ENCODE measurements at regions not wholly inside any gene's neighbourhood (a gene's known extent, or its start where the extent isn't known, plus 50 kb on each side); places are given as distances from the start of the nearest gene placed in this dataset.

DNA sequence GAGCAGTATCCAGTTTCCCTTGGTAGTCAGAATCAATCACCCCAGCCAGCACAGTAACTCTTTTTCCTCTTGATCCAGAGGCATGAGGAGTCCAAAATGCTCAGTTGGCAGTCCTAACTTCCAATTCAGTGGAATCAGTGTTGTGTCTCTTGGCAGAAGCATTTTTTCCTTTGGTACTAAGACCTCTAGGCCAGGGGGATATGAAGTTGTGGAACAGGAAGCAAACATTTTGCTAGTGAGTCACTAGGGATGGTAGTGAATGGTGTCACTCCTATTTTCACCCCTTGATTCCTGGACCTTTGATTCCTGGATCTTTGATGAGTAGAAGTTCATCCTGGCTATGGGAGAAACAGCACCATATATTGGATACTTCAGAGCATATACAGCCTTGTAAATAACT is 70.5 kb upstream of the ALDH1A3 start:
- Histone ChIP-seq H3K4me3 (ENCODE audit: low read depth, low read length) (no peak overlapping the region), H3K36me3 (ENCODE audit: control insufficient read depth, insufficient read depth, low read length) (no peaks in the 10 kb centered on the region), H3K4me1 (ENCODE audit: control insufficient read depth, insufficient read depth, low read length) (no peaks in the 10 kb centered on the region), H3K9ac (ENCODE audit: low read depth, low read length) (no peak overlapping the region), H3K27me3 (ENCODE audit: control insufficient read depth, insufficient read depth, low read length) (no peaks in the 10 kb centered on the region), H3K9me3 (ENCODE audit: control insufficient read depth, insufficient read depth, low read length) (no peaks in the 10 kb centered on the region; the same call in 1 of the 2 replicates), H3K27ac (ENCODE audit: low read depth, low read length) (no peak overlapping the region)

DNA sequence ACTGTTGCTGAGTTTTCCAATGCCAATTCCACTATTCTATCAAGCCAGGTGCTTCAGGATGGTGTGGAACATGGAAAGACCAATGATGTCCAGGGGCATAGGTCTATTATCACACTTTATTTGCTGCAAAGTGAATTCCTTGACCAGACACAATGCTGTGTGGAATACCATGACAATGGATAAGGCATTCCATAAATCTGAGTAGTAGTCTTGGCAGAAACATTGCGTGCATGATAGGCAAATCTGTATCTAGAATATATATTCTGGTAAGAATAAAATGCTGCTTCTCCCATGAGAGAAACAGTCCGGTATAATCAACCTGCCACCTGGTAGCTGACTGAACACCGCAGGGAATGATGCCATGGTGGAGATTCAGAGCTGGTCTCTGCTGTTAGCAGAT is 70.0 kb upstream of the ALDH1A3 start:
- Histone ChIP-seq H3K27ac (ENCODE audit: low read depth, low read length) (no peak overlapping the region), H3K4me3 (ENCODE audit: low read depth, low read length) (no peak overlapping the region), H3K9ac (ENCODE audit: low read depth, low read length) (no peak overlapping the region), H3K27me3 (ENCODE audit: control insufficient read depth, insufficient read depth, low read length) (no peaks in the 10 kb centered on the region), H3K9me3 (ENCODE audit: control insufficient read depth, insufficient read depth, low read length) (peaks cover 2% of the 10 kb centered on the region; the same call in 1 of the 2 replicates), H3K36me3 (ENCODE audit: control insufficient read depth, insufficient read depth, low read length) (no peaks in the 10 kb centered on the region), H3K4me1 (ENCODE audit: control insufficient read depth, insufficient read depth, low read length) (no peaks in the 10 kb centered on the region)

DNA sequence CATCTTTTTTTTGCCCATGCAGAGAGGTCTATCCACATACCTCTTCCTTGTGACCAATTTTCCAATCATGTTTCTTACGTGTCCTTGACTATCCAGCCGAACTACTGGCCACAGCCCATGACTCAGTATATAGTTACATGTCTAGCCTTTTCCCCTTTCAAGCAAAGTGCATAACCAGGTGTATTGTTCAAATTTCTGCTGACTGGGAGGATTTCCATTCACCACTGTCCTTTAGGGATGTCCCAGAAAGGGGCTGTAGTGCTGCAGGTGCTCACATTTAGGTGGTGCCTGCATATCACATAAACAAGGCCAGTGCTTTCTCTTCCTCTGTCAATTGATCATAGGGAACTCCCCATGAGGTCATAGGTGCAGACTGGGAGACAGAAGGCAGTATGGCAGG is 69.4 kb upstream of the ALDH1A3 start:
- Histone ChIP-seq H3K27me3 (ENCODE audit: control insufficient read depth, insufficient read depth, low read length) (no peaks in the 10 kb centered on the region), H3K4me1 (ENCODE audit: control insufficient read depth, insufficient read depth, low read length) (no peaks in the 10 kb centered on the region), H3K27ac (ENCODE audit: low read depth, low read length) (no peak overlapping the region), H3K4me3 (ENCODE audit: low read depth, low read length) (no peak overlapping the region), H3K36me3 (ENCODE audit: control insufficient read depth, insufficient read depth, low read length) (no peaks in the 10 kb centered on the region), H3K9ac (ENCODE audit: low read depth, low read length) (no peak overlapping the region), H3K9me3 (ENCODE audit: control insufficient read depth, insufficient read depth, low read length) (peaks cover 6% of the 10 kb centered on the region)

DNA sequence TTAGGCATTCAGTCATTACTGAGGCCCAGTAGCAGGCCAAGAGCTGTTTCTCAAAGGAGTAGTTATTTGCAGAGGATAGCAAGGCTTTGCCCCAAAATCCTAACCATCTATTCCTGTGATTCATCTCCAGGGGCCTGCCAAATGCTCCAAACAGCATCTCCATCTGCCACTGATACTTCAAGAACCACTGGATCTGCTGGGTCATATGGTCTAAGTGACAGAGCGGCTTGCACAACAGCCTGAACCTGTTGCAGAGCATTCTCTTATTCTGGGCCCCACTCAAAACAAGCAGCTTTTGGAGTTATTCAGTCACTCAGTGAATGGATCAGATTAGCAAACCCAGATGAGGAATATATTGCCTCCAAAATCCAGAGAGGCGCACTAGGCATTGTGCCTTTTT is 68.8 kb upstream of the ALDH1A3 start:
- Histone ChIP-seq H3K9me3 (ENCODE audit: control insufficient read depth, insufficient read depth, low read length) (peaks cover 12% of the 10 kb centered on the region), H3K9ac (ENCODE audit: low read depth, low read length) (no peak overlapping the region), H3K27me3 (ENCODE audit: control insufficient read depth, insufficient read depth, low read length) (no peaks in the 10 kb centered on the region), H3K36me3 (ENCODE audit: control insufficient read depth, insufficient read depth, low read length) (no peaks in the 10 kb centered on the region), H3K4me3 (ENCODE audit: low read depth, low read length) (no peak overlapping the region), H3K4me1 (ENCODE audit: control insufficient read depth, insufficient read depth, low read length) (no peaks in the 10 kb centered on the region), H3K27ac (ENCODE audit: low read depth, low read length) (no peak overlapping the region)

DNA sequence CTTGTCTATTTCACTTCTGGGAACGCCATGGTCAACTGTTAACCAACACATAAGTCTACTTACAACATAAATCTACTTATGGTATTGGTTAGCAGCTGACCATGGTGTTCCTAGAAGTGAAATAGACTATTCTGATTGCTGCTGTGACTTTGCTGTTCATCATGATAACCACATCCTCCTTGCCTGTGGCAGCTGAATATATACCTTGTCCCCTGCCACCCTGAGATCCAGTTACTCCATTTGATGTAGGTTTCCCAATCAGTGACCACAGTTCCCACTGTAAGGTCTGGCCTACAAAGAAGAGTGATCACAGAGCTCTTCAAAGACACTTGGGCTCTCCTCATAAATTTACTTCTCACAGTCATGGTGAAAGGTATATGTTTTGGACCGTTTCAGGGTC is 66.8 kb upstream of the ALDH1A3 start:
- Histone ChIP-seq H3K4me3 (ENCODE audit: low read depth, low read length) (no peak overlapping the region), H3K27ac (ENCODE audit: low read depth, low read length) (no peak overlapping the region), H3K27me3 (ENCODE audit: control insufficient read depth, insufficient read depth, low read length) (no peaks in the 10 kb centered on the region), H3K9ac (ENCODE audit: low read depth, low read length) (no peak overlapping the region), H3K9me3 (ENCODE audit: control insufficient read depth, insufficient read depth, low read length) (peaks cover 23% of the 10 kb centered on the region), H3K4me1 (ENCODE audit: control insufficient read depth, insufficient read depth, low read length) (no peaks in the 10 kb centered on the region), H3K36me3 (ENCODE audit: control insufficient read depth, insufficient read depth, low read length) (no peaks in the 10 kb centered on the region)

DNA sequence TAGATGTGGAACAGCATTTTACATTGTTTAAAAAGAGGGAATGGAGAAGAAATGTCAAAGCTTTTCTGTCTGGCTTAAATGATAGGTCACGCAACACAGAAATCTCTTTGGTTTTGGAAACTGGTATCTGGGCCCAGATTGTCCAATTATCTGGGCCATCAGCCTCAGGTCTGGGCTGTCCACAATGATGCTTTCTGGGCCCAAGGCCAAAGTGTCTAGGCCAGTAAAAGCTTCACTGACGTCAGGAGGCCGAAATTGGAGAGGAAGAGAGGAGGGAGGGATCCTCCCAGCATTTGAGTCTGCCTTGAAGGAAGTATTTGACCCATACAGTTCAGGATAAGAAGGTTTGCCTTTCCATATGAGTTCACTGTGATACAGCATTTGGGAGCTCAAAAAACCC is 60.7 kb upstream of the ALDH1A3 start:
- no peak overlapping the region for H3K9ac ChIP-seq (ENCODE audit: low read depth, low read length)
- no peaks in the 10 kb centered on the region for H3K36me3 ChIP-seq (ENCODE audit: control insufficient read depth, insufficient read depth, low read length)
- H3K4me3 ChIP-seq (ENCODE audit: low read depth, low read length), result no peak overlapping the region
- no peaks in the 10 kb centered on the region for H3K4me1 ChIP-seq (ENCODE audit: control insufficient read depth, insufficient read depth, low read length)
- no peaks in the 10 kb centered on the region for H3K27me3 ChIP-seq (ENCODE audit: control insufficient read depth, insufficient read depth, low read length)
- peaks cover 23% of the 10 kb centered on the region for H3K9me3 ChIP-seq (ENCODE audit: control insufficient read depth, insufficient read depth, low read length)
- H3K27ac ChIP-seq (ENCODE audit: low read depth, low read length), result no peak overlapping the region

DNA sequence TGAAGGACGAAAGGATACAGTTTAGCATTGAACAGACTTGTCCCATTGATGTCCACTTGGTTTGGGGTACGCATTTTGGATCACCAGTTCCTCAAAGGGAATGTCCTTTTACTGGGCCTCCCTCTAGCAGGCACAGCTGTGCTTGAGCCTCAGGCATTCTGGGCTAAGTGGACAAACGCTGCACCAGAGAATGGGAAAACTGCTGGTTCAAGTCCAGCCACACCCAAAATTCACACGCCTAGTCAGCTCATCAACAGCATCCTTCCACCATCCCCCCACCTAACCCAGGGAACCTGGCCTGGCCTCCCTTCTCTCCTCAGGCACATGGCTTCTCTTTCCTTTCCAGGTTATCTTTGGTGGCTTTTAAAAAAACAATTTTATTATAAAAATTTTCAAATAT is 59.1 kb upstream of the ALDH1A3 start:
- Histone ChIP-seq H3K9ac (ENCODE audit: low read depth, low read length) (no peak overlapping the region), H3K9me3 (ENCODE audit: control insufficient read depth, insufficient read depth, low read length) (peaks cover 14% of the 10 kb centered on the region; the same call in 1 of the 2 replicates)

DNA sequence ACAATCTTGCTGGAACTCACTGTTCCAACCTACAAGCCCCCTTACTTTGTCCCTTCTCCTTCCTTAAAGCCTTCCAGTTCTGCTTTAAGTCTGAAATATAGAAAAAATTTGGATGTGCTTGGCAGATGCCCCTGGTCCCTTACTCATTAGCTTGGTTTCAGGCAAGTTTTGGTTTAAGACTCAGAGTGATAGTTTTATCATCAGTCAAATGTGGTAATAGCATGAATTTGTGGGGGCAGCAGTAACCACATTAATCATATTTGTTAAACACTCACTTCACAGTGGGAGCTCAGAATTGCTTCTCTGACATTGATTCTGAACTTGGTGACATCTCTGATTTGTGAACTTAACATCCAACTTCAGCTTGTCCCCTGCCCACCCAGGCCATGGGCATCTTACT is 58.3 kb upstream of the ALDH1A3 start:
- no peaks in the 10 kb centered on the region for H3K4me1 ChIP-seq (ENCODE audit: control insufficient read depth, insufficient read depth, low read length)
- H3K27me3 ChIP-seq (ENCODE audit: control insufficient read depth, insufficient read depth, low read length), result no peaks in the 10 kb centered on the region
- H3K4me3 ChIP-seq (ENCODE audit: low read depth, low read length), result no peak overlapping the region
- no peaks in the 10 kb centered on the region for H3K36me3 ChIP-seq (ENCODE audit: control insufficient read depth, insufficient read depth, low read length)
- H3K9ac ChIP-seq (ENCODE audit: low read depth, low read length), result no peak overlapping the region
- no peak overlapping the region for H3K27ac ChIP-seq (ENCODE audit: low read depth, low read length)
- peaks cover 7% of the 10 kb centered on the region; the same call in 1 of the 2 replicates for H3K9me3 ChIP-seq (ENCODE audit: control insufficient read depth, insufficient read depth, low read length)

More for the DNA sequence above, 59.1 kb upstream of the ALDH1A3 start:
- Histone ChIP-seq H3K4me3 (ENCODE audit: low read depth, low read length) (no peak overlapping the region), H3K27ac (ENCODE audit: low read depth, low read length) (no peak overlapping the region), H3K4me1 (ENCODE audit: control insufficient read depth, insufficient read depth, low read length) (no peaks in the 10 kb centered on the region), H3K27me3 (ENCODE audit: control insufficient read depth, insufficient read depth, low read length) (no peaks in the 10 kb centered on the region), H3K36me3 (ENCODE audit: control insufficient read depth, insufficient read depth, low read length) (no peaks in the 10 kb centered on the region)

DNA sequence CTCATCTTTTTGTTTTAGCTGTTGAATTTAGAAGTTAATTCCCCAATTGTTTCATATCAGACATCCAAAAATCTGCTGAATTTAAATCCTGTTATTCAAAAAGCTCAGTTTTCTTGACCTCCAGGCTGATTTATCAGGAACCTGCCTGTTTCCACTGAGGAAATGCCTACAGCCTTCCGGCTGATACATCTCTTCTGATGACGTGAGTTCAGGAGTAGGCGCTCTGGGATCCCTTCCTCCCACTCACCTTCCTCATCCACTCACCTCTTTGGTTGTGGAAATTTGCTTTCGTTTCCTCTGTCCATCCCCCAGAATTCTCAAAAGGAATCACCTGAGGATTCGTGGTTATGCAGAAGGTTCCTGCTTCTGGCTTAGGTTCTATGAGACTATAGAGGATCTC is 55.4 kb upstream of the ALDH1A3 start:
- no peaks in the 10 kb centered on the region for H3K4me1 ChIP-seq (ENCODE audit: control insufficient read depth, insufficient read depth, low read length)
- no peaks in the 10 kb centered on the region for H3K9me3 ChIP-seq (ENCODE audit: control insufficient read depth, insufficient read depth, low read length)

DNA sequence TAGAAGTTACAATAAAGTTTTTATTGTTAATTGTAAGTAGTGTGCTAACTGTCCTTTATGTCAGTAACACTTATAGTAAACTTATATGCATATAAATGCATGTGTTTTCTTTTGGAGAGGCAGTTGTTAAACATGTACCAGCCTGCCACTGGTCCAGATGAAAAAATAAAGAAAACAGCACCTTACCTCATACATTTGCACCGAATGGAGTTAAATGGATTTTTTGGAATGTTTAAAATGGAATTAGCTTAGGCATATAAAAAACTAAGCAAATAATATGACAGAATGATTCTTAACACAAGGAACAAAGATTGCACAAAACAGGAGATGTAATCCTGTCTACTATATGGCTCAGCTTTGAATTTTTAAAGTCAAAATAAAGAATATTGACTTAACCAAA is 50.2 kb upstream of the ALDH1A3 start:
- Histone ChIP-seq H3K36me3 (ENCODE audit: control insufficient read depth, insufficient read depth, low read length) (no peaks in the 10 kb centered on the region), H3K9ac (ENCODE audit: low read depth, low read length) (no peak overlapping the region), H3K4me3 (ENCODE audit: low read depth, low read length) (no peak overlapping the region), H3K27me3 (ENCODE audit: control insufficient read depth, insufficient read depth, low read length) (no peaks in the 10 kb centered on the region), H3K27ac (ENCODE audit: low read depth, low read length) (no peak overlapping the region), H3K4me1 (ENCODE audit: control insufficient read depth, insufficient read depth, low read length) (no peaks in the 10 kb centered on the region), H3K9me3 (ENCODE audit: control insufficient read depth, insufficient read depth, low read length) (no peaks in the 10 kb centered on the region)

More for the DNA sequence above, 55.4 kb upstream of the ALDH1A3 start:
- Histone ChIP-seq H3K9ac (ENCODE audit: low read depth, low read length) (no peak overlapping the region), H3K4me3 (ENCODE audit: low read depth, low read length) (no peak overlapping the region), H3K36me3 (ENCODE audit: control insufficient read depth, insufficient read depth, low read length) (no peaks in the 10 kb centered on the region), H3K27ac (ENCODE audit: low read depth, low read length) (no peak overlapping the region), H3K27me3 (ENCODE audit: control insufficient read depth, insufficient read depth, low read length) (no peaks in the 10 kb centered on the region)

All from HUES48 (cell line).